ENCODE measurements at regions not wholly inside any gene's neighbourhood (a gene's known extent, or its start where the extent isn't known, plus 50 kb on each side); places are given as distances from the start of the nearest gene placed in this dataset.
A peak's percentile ranks its signal among the peaks of the same experiment; 100 is the strongest.
"Not testable (repeated sequence)": the region's sequence is repeated elsewhere in the genome, so short reads cannot be mapped to it uniquely, and the experiment has no call there.

- no peak overlapping the region for H3K4me3 ChIP-seq (ENCODE audit: low read depth, low read length)
- DNase-seq (ENCODE audit: low read depth): peak; percentile 85
- no peak for TF ChIP-seq CTCF (conservative IDR thresholded peaks at IDR 0.05; ENCODE audit: low read depth, low read length)
Measured at GRCh38 chr17:11182430-11182829, 58.6 kb upstream of the SHISA6 start.

GRCh38 chr17:11178581-11178980 is 62.4 kb upstream of the SHISA6 start:
- no peak for DNase-seq (ENCODE audit: low read depth)
- no peak overlapping the region for H3K4me3 ChIP-seq (ENCODE audit: low read depth, low read length)
- TF ChIP-seq CTCF (conservative IDR thresholded peaks at IDR 0.05; ENCODE audit: low read depth, low read length): no peak

- no peak for DNase-seq (ENCODE audit: low read depth)
- TF ChIP-seq CTCF (conservative IDR thresholded peaks at IDR 0.05; ENCODE audit: low read depth, low read length): no peak
- H3K4me3 ChIP-seq (ENCODE audit: low read depth, low read length): no peak overlapping the region
Measured at GRCh38 chr17:11177340-11177739, 63.7 kb upstream of the SHISA6 start.

- no peak overlapping the region for H3K4me3 ChIP-seq (ENCODE audit: low read depth, low read length)
- DNase-seq (ENCODE audit: low read depth): no peak
- no peak for TF ChIP-seq CTCF (conservative IDR thresholded peaks at IDR 0.05; ENCODE audit: low read depth, low read length)
Measured at GRCh38 chr17:11176549-11176948, 64.5 kb upstream of the SHISA6 start.

GRCh38 chr17:11170881-11171280 is 70.1 kb upstream of the SHISA6 start:
- no peak for DNase-seq (ENCODE audit: low read depth)
- no peak overlapping the region for H3K4me3 ChIP-seq (ENCODE audit: low read depth, low read length)
- no peak for TF ChIP-seq CTCF (conservative IDR thresholded peaks at IDR 0.05; ENCODE audit: low read depth, low read length)

GRCh38 chr17:11151818-11152425 is 89.1 kb upstream of the SHISA6 start:
- no peak overlapping the region for H3K4me3 ChIP-seq (ENCODE audit: low read depth, low read length)
- no peak for TF ChIP-seq CTCF (conservative IDR thresholded peaks at IDR 0.05; ENCODE audit: low read depth, low read length)
- no peak for DNase-seq (ENCODE audit: low read depth)

GRCh38 chr17:11150906-11151511 is 90.0 kb upstream of the SHISA6 start:
- H3K4me3 ChIP-seq (ENCODE audit: low read depth, low read length); DNase-seq (ENCODE audit: low read depth): not testable (repeated sequence)
